H9 (cell line): ENCODE measurements at regions not wholly inside any gene's neighbourhood (a gene's known extent, or its start where the extent isn't known, plus 50 kb on each side); places are given as distances from the start of the nearest gene placed in this dataset.

ENCODE experiments used
- DNase-seq: peaks from one replicate; pipeline ENCODE4 v3.0.0-alpha.2; 2017
- H2AFZ ChIP-seq: one replicate; pipeline ENCODE4 v1.6.1; 2013; ENCODE audit warnings: mild to moderate bottlenecking, low read length, control low read depth, moderate library complexity
- H2AK5ac ChIP-seq: 2 replicates; pipeline ENCODE4 v1.6.1; 2013; ENCODE audit warnings: low read length, control low read depth, mixed read lengths; ENCODE audit not compliant: insufficient read length
- H2BK120ac ChIP-seq: one replicate; pipeline ENCODE4 v1.6.1; 2013; ENCODE audit warnings: low read depth, mild to moderate bottlenecking, low read length, control low read depth, inconsistent platforms; ENCODE audit not compliant: poor library complexity, severe bottlenecking
- H2BK12ac ChIP-seq: 2 replicates; pipeline ENCODE4 v1.6.1; 2013; ENCODE audit warnings: low read length, control low read depth, mixed read lengths, low read depth; ENCODE audit not compliant: insufficient read length
- H2BK15ac ChIP-seq: 2 replicates; pipeline ENCODE4 v1.6.1; 2013; ENCODE audit warnings: low read depth, low read length, control low read depth
- H2BK20ac ChIP-seq: one replicate; pipeline ENCODE4 v1.6.1; 2013; ENCODE audit warnings: low read depth, mild to moderate bottlenecking, low read length, control low read depth, inconsistent platforms; ENCODE audit not compliant: poor library complexity, severe bottlenecking
- H2BK5ac ChIP-seq: 2 replicates; pipeline ENCODE4 v1.6.1; 2013; ENCODE audit warnings: low read length, control low read depth, mixed read lengths; ENCODE audit not compliant: insufficient read length
- H3K14ac ChIP-seq: 2 replicates; pipeline ENCODE4 v1.6.1; 2013; ENCODE audit warnings: low read length, control low read depth; ENCODE audit not compliant: insufficient read depth
- H3K18ac ChIP-seq: 2 replicates; pipeline ENCODE4 v1.6.1; 2013; ENCODE audit warnings: low read depth, mild to moderate bottlenecking, mixed read lengths, low read length, control low read depth; ENCODE audit not compliant: insufficient read length
- H3K23ac ChIP-seq: 2 replicates; pipeline ENCODE4 v1.6.1; 2013; ENCODE audit warnings: low read length, control low read depth, mixed read lengths, low read depth; ENCODE audit not compliant: insufficient read length
- H3K23me2 ChIP-seq: 2 replicates; pipeline ENCODE4 v1.6.1; 2013; ENCODE audit warnings: low read depth, mild to moderate bottlenecking, mixed read lengths, low read length, control low read depth; ENCODE audit not compliant: insufficient read length, poor library complexity, severe bottlenecking
- H3K27ac ChIP-seq: 2 replicates; pipeline ENCODE4 v1.5.1; 2013; ENCODE audit warnings: low read length, control low read depth, mixed read lengths, low read depth; ENCODE audit not compliant: insufficient read length
- H3K27me3 ChIP-seq: 2 replicates; pipeline ENCODE4 v1.6.1; 2013; ENCODE audit warnings: low read length, control low read depth, inconsistent platforms; ENCODE audit not compliant: insufficient read depth
- H3K4ac ChIP-seq: 2 replicates; pipeline ENCODE4 v1.6.1; 2013; ENCODE audit warnings: low read depth, mild to moderate bottlenecking, control low read depth, inconsistent platforms, low read length, moderate library complexity
- H3K4me1 ChIP-seq: 2 replicates; pipeline ENCODE4 v1.6.1; 2013; ENCODE audit warnings: low read length, control low read depth, inconsistent platforms; ENCODE audit not compliant: insufficient read depth
- H3K4me2 ChIP-seq: 2 replicates; pipeline ENCODE4 v1.6.1; 2013; ENCODE audit warnings: low read length, control low read depth, mixed read lengths; ENCODE audit not compliant: insufficient read length, insufficient read depth
- H3K56ac ChIP-seq: 2 replicates; pipeline ENCODE4 v1.6.1; 2013; ENCODE audit warnings: low read depth, mild to moderate bottlenecking, mixed read lengths, low read length, control low read depth; ENCODE audit not compliant: insufficient read length
- H3K79me1 ChIP-seq: 2 replicates; pipeline ENCODE4 v1.6.1; 2013; ENCODE audit warnings: low read depth, mild to moderate bottlenecking, moderate library complexity, low read length, control low read depth, inconsistent platforms; ENCODE audit not compliant: insufficient read depth, poor library complexity, severe bottlenecking
- H3K79me2 ChIP-seq: 2 replicates; pipeline ENCODE4 v1.6.1; 2013; ENCODE audit warnings: low read length, control low read depth, inconsistent platforms; ENCODE audit not compliant: insufficient read depth
- H3K9ac ChIP-seq: 2 replicates; pipeline ENCODE4 v1.6.1; 2013; ENCODE audit warnings: low read length, control low read depth, mixed read lengths; ENCODE audit not compliant: insufficient read length; ENCODE audit errors: extremely low read depth
- H3K9me3 ChIP-seq: one replicate; pipeline ENCODE4 v1.6.1; 2013; ENCODE audit warnings: low read depth, low read length, inconsistent platforms; ENCODE audit not compliant: control insufficient read depth
- H3T11ph ChIP-seq: one replicate; pipeline ENCODE4 v1.6.1; 2013; ENCODE audit warnings: mild to moderate bottlenecking, low read length, control low read depth, inconsistent platforms
- H4K20me1 ChIP-seq: one replicate; pipeline ENCODE4 v1.6.1; 2013; ENCODE audit not compliant: control insufficient read depth, insufficient read length, insufficient read depth
- H4K5ac ChIP-seq: 2 replicates; pipeline ENCODE4 v1.6.1; 2013; ENCODE audit warnings: low read depth, mild to moderate bottlenecking, mixed read lengths, low read length, control low read depth; ENCODE audit not compliant: insufficient read length
- H4K8ac ChIP-seq: replicated peaks from 2 replicates; pipeline ENCODE4 v1.6.1; 2013; ENCODE audit warnings: low read length, control low read depth, mixed read lengths, low read depth; ENCODE audit not compliant: insufficient read length
- H4K91ac ChIP-seq: 2 replicates; pipeline ENCODE4 v1.6.1; 2013; ENCODE audit warnings: low read depth, mild to moderate bottlenecking, moderate library complexity, mixed read lengths, low read length, control low read depth; ENCODE audit not compliant: insufficient read length
- H3K27ac Mint-ChIP-seq, 3 experiments: 2 replicates in 2 of 3; 3 replicates in 1 of 3; pipeline ENCODE4 v1.8.0; 2020 to 2021; ENCODE audit warnings: mixed read lengths in 3 of 3, mild to moderate bottlenecking in 1 of 3, moderate library complexity in 1 of 3
- H3K27me3 Mint-ChIP-seq: 2 replicates; pipeline ENCODE4 v1.8.0; 2021; ENCODE audit warnings: low read depth, mild to moderate bottlenecking, moderate library complexity, mixed read lengths
- H3K36me3 Mint-ChIP-seq, 3 experiments: 2 replicates in 2 of 3; 3 replicates in 1 of 3; pipeline ENCODE4 v1.8.0; 2020 to 2021; ENCODE audit warnings: low read depth in 3 of 3, mixed read lengths in 3 of 3; ENCODE audit not compliant: insufficient read depth in 1 of 3
- H3K4me1 Mint-ChIP-seq, 2 experiments: 2 replicates each; pipeline ENCODE4 v1.8.0; 2020; ENCODE audit warnings: mixed read lengths in 2 of 2
- H3K4me3 Mint-ChIP-seq, 2 experiments: 2 replicates in 1 of 2; 3 replicates in 1 of 2; pipeline ENCODE4 v1.8.0; 2020 to 2021; ENCODE audit warnings: mild to moderate bottlenecking in 2 of 2, mixed read lengths in 2 of 2, moderate library complexity in 1 of 2
- H3K9me3 Mint-ChIP-seq, 2 experiments: 2 replicates in 1 of 2; 3 replicates in 1 of 2; pipeline ENCODE4 v1.8.0; 2020; ENCODE audit warnings: mild to moderate bottlenecking in 2 of 2, mixed read lengths in 2 of 2, moderate library complexity in 1 of 2
- CTCF ChIP-seq: fragments of 200-600 bp; sonication (generic); conservative IDR thresholded peaks from 3 replicates; pipeline ENCODE4 v1.8.0; 2021; ENCODE audit warnings: antibody characterized with exemption, mild to moderate bottlenecking

- H2BK15ac ChIP-seq, result no peak overlapping the region
- H3K27ac Mint-ChIP-seq, result no peak overlapping the region
- no peak overlapping the region for H3K14ac ChIP-seq
- H3K4me1 ChIP-seq, result no peaks in the 10 kb centered on the region
- no peaks in the 10 kb centered on the region for H4K20me1 ChIP-seq
- H3K79me2 ChIP-seq, result no peaks in the 10 kb centered on the region
- DNase-seq, result no peak
- no peak overlapping the region for H4K91ac ChIP-seq
- no peaks in the 10 kb centered on the region for H3K23me2 ChIP-seq
- H3T11ph ChIP-seq, result no peak overlapping the region
- H3K23ac ChIP-seq, result no peak overlapping the region
- no peak overlapping the region for H2AFZ ChIP-seq
- peaks cover 5% of the 10 kb centered on the region; the same call in 1 of the 2 replicates for H3K27me3 ChIP-seq
- H3K9me3 ChIP-seq, result no peaks in the 10 kb centered on the region
- no peak overlapping the region for H4K8ac ChIP-seq
- H2AK5ac ChIP-seq, result no peak overlapping the region
- H3K79me1 ChIP-seq, result no peaks in the 10 kb centered on the region
- no peaks in the 10 kb centered on the region for H3K36me3 Mint-ChIP-seq
- H3K4me1 Mint-ChIP-seq, result no peaks in the 10 kb centered on the region
- no peak overlapping the region for H3K18ac ChIP-seq
- no peak overlapping the region for H3K27ac ChIP-seq
- TF ChIP-seq CTCF, result no peak
- H3K27me3 Mint-ChIP-seq, result peaks cover 88% of the 10 kb centered on the region
- no peak overlapping the region for H3K4ac ChIP-seq
- no peak overlapping the region for H4K5ac ChIP-seq
- H3K4me2 ChIP-seq, result no peak overlapping the region
- H3K56ac ChIP-seq, result no peak overlapping the region
- no peaks in the 10 kb centered on the region for H3K9me3 Mint-ChIP-seq
- no peak overlapping the region for H2BK12ac ChIP-seq
- no peak overlapping the region for H2BK20ac ChIP-seq
- no peak overlapping the region for H3K9ac ChIP-seq
- no peak overlapping the region for H2BK120ac ChIP-seq
- H2BK5ac ChIP-seq, result no peak overlapping the region
- H3K4me3 Mint-ChIP-seq, result no peak overlapping the region
These were observed 140.2 kb upstream of the MMS22L start for GRCh38 chr6:97423190-97423589.
